GM12891 (cell line): ENCODE measurements at regions not wholly inside any gene's neighbourhood (a gene's known extent, or its start where the extent isn't known, plus 50 kb on each side); places are given as distances from the start of the nearest gene placed in this dataset.

ENCODE experiments used
- DNase-seq: peaks from one replicate; pipeline ENCODE4 v3.0.0; 2011; ENCODE audit warnings: low spot score; ENCODE audit not compliant: insufficient read length
- FAIRE-seq: peaks from 2 replicates; lab custom pipeline; 2011; peaks lifted over from hg19 to GRCh38; lab: Jason Lieb, UNC
- PAX5 ChIP-seq: IDR thresholded peaks from 2 replicates; pipeline ENCODE4 v1.6.1; 2011; ENCODE audit warnings: low read length, moderate library complexity, mild to moderate bottlenecking; ENCODE audit not compliant: insufficient read depth, severe bottlenecking
- POLR2A ChIP-seq: IDR thresholded peaks from 2 replicates; pipeline ENCODE4 v1.6.1; 2011; ENCODE audit warnings: low read depth, low read length, control low read depth
- POLR2AphosphoS5 ChIP-seq: IDR thresholded peaks from 2 replicates; pipeline ENCODE4 v1.6.1; 2011; ENCODE audit warnings: low read depth, low read length, control low read depth
- POU2F2 ChIP-seq: IDR thresholded peaks from 2 replicates; pipeline ENCODE4 v1.6.1; 2011; ENCODE audit warnings: low read depth, mild to moderate bottlenecking, control low read depth, low read length, moderate library complexity
- SPI1 ChIP-seq: IDR thresholded peaks from 2 replicates; pipeline ENCODE4 v1.6.1; 2011; ENCODE audit warnings: low read depth, low read length, control low read depth
- TAF1 ChIP-seq: IDR thresholded peaks from 2 replicates; pipeline ENCODE4 v1.6.1; 2011; ENCODE audit warnings: low read depth, low read length, control low read depth

DNA sequence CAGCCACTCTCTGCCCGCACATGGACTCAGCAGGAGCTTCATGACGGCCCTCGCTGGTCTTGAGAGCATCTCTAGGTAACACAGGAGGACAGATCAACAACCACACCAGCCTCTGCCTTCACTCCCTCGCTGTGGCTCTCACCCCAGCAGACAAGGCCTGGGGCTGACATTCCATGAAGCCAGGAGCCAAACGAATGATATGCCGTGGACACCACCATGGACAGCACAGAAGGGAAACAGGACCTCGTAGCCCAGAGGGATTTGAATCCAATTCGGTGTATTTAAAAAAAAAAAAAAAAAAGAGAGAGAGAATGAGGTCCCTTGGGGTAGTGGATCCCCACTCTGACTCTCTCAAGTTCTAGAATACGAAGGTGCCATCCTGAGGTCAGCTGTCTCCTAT lies 385.5 kb downstream of the SHANK2 start:
- DNase-seq (no peak), FAIRE-seq (no peak)
- TF ChIP-seq POLR2A (no peak), POU2F2 (no peak), PAX5 (no peak), SPI1 (no peak), TAF1 (no peak), POLR2AphosphoS5 (no peak)

DNA sequence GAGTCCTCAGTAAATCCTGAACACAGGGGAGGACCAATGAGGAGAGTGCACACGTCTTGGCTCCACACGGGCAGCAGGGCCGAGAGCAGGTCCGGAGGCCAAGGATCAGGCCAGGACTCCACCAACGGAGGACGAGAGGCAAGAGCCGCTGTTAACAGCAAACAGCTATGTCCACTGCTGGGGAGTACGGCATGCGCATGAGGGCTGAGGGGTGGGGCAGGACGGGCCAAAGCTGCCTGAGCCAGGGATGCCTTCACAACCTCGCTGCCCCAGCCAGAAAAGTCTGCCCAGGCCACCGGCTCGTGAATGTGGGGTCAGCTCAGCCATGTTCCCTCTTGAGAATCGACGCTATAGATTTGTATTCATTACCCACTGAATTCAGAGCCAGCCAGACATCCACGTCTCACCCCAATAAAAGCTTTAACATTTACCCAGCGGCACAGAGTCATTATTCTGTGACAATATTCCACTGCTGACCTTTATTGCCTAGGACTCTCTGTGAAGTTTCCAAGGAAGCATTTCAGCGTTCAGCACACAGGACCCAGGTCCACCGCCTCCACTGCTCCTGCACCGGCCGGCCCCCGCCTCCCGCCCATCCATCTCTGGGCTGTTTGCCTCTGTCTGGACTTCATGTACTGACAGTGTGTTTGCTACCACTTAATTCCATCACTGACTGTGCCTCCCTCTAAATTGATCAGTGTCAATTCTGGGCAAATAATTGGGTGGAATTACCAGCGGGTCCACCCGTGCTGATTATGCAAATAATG lies 384.9 kb downstream of the SHANK2 start:
- no peak for DNase-seq
- no peak for TF ChIP-seq PAX5
- TF ChIP-seq POU2F2, result no peak
- TF ChIP-seq TAF1, result no peak
- no peak for TF ChIP-seq SPI1
- no peak for TF ChIP-seq POLR2A
- TF ChIP-seq POLR2AphosphoS5, result no peak
- no peak for FAIRE-seq

DNA sequence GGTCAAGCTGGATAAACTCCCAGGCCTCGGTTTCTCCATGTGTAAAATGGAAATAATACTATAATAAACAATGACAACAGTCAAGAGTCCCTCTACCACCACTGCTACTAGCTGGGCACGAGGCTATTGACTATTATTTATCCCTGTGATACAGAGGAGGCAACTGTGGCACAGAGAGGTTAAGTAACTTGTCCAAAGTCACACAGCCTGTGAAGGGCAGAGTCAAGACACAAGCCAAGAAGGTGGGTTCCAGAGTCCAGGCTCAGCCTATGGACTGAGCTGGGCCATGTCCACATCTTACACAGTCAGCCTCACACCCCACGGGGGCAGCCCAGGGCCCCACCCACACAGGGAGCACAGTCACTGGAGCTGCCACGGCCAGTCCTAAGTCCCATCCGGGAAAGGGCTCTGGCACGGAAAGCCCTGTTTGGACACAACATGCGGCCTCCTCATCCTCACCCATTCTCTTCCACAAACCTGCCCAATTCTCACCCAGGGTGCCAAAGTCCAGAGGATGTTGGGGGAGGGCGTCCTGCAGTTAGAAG lies 384.0 kb downstream of the SHANK2 start:
- TF ChIP-seq TAF1 (no peak), PAX5 (no peak), POLR2AphosphoS5 (no peak), POLR2A (no peak), SPI1 (no peak), POU2F2 (no peak)
- DNase-seq (no peak), FAIRE-seq (no peak)

DNA sequence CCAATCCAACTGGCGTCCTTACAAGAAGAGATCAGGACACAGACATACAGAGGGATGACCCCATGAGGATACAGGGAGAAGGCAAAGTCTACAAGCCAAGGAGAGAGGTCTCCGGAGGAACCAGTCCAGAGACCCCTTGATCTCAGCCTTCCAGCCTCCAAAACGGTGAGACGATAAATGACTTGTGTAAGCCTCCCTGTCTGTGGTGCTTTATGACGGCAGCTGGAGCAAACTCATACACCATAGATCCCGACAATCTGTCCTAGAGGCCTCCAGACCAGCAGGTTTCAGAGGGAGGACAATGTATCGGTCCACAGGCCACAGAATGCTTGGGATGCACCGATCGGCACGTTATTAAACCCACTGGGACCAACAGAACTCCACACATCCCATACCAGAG lies 383.3 kb downstream of the SHANK2 start:
- TF ChIP-seq SPI1 (no peak), PAX5 (no peak), TAF1 (no peak), POLR2A (no peak), POU2F2 (no peak), POLR2AphosphoS5 (no peak)
- FAIRE-seq (no peak), DNase-seq (no peak)

- FAIRE-seq, result no peak
- DNase-seq, result no peak
- TF ChIP-seq POLR2AphosphoS5 (no peak), POLR2A (no peak), TAF1 (no peak), PAX5 (no peak), SPI1 (no peak), POU2F2 (no peak)
Observed at GRCh38 chr11:70871881-70872280, 380.5 kb downstream of the SHANK2 start.

GRCh38 chr11:70872299-70872698 lies 380.1 kb downstream of the SHANK2 start:
- DNase-seq (no peak), FAIRE-seq (no peak)
- TF ChIP-seq POLR2AphosphoS5, result no peak
- no peak for TF ChIP-seq SPI1
- no peak for TF ChIP-seq POU2F2
- TF ChIP-seq TAF1, result no peak
- TF ChIP-seq PAX5, result no peak
- no peak for TF ChIP-seq POLR2A

DNA sequence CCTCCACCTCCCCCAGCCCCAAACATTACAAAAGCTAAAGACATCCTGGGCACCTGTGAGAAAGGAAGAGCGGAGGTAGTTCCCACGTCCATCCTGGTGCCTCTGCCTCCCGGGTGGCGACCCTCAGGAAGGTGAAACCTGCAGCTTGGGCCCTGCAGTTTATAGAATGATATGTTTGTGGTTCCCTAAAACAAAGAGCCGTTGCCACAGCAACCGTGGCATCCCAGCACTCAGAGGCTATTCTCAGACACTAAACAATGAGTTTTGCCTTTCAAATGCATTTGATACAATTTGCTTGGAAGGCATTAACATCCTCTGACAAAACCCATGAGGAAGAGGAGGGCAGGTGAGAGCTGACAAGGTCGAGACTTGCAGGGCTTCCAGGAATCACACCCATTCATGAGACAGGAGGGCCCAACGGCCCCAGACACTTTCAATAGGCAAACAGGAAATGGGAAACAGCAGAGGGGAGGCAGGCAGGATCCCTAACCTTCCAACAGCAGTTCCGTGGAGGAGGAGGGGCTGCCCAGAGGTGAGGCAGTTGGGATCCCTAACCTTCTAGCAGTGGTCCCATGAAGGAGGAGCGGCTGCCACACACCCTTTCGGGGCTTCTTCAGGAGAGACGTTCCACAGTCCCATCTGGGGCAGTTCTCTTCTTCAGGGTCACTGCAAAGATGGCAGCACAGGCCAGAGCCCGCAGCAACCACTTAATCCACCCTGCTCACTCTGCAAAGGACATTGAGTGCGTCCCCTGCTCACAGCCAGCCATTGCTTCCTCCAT lies 379.2 kb downstream of the SHANK2 start:
- DNase-seq (no peak), FAIRE-seq (no peak)
- no peak for TF ChIP-seq SPI1
- TF ChIP-seq POU2F2, result no peak
- no peak for TF ChIP-seq POLR2A
- TF ChIP-seq TAF1, result no peak
- TF ChIP-seq PAX5, result no peak
- TF ChIP-seq POLR2AphosphoS5, result no peak

DNA sequence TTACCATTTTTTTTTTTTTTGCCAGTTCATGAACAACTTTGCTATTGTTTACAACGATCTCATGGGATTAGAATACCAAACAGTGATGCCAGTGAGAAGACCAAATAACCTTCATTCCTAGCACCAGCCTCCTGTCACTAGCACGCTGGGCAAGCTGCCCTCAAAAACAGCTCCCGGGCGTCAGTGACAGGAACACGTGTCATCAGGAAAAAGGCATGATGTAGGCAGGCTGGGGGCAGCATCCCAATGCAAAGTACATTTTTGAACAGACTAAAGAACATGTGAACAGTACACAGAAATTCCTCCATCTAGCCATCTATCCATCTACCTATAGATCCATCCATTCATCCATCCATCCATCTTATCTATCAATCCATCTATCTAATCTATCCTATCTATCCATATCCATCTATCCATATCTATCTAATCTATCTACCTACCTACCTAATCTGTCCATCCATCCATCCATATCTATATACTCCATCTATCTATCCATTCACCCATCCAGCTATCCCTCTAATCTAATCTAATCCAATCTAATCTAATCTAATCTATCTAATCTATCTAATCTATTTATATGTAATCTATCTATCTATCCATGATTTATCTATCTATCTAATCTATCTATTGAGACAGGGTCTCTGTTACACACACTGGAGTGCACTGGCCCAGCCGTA lies 378.5 kb downstream of the SHANK2 start:
- TF ChIP-seq TAF1 (no peak), POLR2AphosphoS5 (no peak), SPI1 (no peak), POU2F2 (no peak)
- DNase-seq, result no peak
- FAIRE-seq, result no peak

- DNase-seq (no peak), FAIRE-seq (no peak)
- TF ChIP-seq PAX5, result no peak
- TF ChIP-seq SPI1, result no peak
- TF ChIP-seq POLR2AphosphoS5, result no peak
- no peak for TF ChIP-seq POLR2A
- TF ChIP-seq TAF1, result no peak
- no peak for TF ChIP-seq POU2F2
Observed at GRCh38 chr11:70876685-70877084, 375.7 kb downstream of the SHANK2 start.
